Neural cell (in vitro differentiated cells): ENCODE measurements at regions not wholly inside any gene's neighbourhood (a gene's known extent, or its start where the extent isn't known, plus 50 kb on each side); places are given as distances from the start of the nearest gene placed in this dataset.

Source experiments
- EZH2 ChIP-seq: fragments of 200-600, 300-800 bp; shearing (Covaris generic), sonication (generic); IDR thresholded peaks from 2 replicates; pipeline ENCODE4 v1.6.1; 2014; ENCODE audit warnings: antibody characterized with exemption, low read length, borderline replicate concordance, mild to moderate bottlenecking; ENCODE audit not compliant: insufficient read depth, poor library complexity, severe bottlenecking
- POLR2AphosphoS5 ChIP-seq: IDR thresholded peaks from 2 replicates; pipeline ENCODE4 v1.6.1; 2012
- RAD21 ChIP-seq: fragments of 450-650 bp; conservative IDR thresholded peaks from 2 replicates; pipeline ENCODE4 v1.6.1; 2014; ENCODE audit warnings: antibody characterized with exemption, mild to moderate bottlenecking, moderate library complexity
- SMC3 ChIP-seq: fragments of 450-650 bp; conservative IDR thresholded peaks from 2 replicates; pipeline ENCODE4 v1.6.1; 2014; ENCODE audit warnings: antibody characterized with exemption, mild to moderate bottlenecking, moderate library complexity; ENCODE audit not compliant: poor library complexity
- TAF1 ChIP-seq: IDR thresholded peaks from 2 replicates; pipeline ENCODE4 v1.6.1; 2012; ENCODE audit warnings: low read depth
- TF ChIP-seq, protein P1 (sequence below): fragments of 450-650 bp; IDR thresholded peaks from 2 replicates; pipeline ENCODE4 v1.5.1; 2014; ENCODE audit warnings: antibody characterized with exemption, mild to moderate bottlenecking, moderate library complexity; ENCODE audit not compliant: poor library complexity, severe bottlenecking

DNA sequence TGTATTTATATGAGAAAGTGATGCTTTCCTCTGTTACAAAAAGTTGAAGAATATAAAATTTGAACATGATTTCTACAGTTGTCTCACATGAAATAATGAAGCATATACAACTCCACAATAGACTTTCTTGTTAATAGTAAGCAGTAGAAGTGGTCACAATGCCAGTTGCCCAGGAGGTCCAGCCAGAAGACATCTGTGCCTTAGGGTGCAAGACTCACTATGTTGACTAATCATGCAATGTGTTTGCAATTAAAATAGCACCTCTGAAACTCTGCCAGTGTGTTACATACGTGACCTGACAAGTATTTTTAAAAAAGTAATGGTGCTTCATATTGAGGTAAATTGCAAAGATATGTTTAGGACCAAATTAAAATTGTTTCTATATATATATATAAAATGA lies 547.2 kb downstream of the ETV1 start:
- TF ChIP-seq, protein P1, sequence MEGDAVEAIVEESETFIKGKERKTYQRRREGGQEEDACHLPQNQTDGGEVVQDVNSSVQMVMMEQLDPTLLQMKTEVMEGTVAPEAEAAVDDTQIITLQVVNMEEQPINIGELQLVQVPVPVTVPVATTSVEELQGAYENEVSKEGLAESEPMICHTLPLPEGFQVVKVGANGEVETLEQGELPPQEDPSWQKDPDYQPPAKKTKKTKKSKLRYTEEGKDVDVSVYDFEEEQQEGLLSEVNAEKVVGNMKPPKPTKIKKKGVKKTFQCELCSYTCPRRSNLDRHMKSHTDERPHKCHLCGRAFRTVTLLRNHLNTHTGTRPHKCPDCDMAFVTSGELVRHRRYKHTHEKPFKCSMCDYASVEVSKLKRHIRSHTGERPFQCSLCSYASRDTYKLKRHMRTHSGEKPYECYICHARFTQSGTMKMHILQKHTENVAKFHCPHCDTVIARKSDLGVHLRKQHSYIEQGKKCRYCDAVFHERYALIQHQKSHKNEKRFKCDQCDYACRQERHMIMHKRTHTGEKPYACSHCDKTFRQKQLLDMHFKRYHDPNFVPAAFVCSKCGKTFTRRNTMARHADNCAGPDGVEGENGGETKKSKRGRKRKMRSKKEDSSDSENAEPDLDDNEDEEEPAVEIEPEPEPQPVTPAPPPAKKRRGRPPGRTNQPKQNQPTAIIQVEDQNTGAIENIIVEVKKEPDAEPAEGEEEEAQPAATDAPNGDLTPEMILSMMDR = no peak
- TF ChIP-seq POLR2AphosphoS5 (no peak), RAD21 (no peak), EZH2 (no peak), SMC3 (no peak), TAF1 (no peak)
